ENCODE measurements at regions not wholly inside any gene's neighbourhood (a gene's known extent, or its start where the extent isn't known, plus 50 kb on each side); places are given as distances from the start of the nearest gene placed in this dataset.
"Not testable (repeated sequence)": the region's sequence is repeated elsewhere in the genome, so short reads cannot be mapped to it uniquely, and the experiment has no call there.

DNA sequence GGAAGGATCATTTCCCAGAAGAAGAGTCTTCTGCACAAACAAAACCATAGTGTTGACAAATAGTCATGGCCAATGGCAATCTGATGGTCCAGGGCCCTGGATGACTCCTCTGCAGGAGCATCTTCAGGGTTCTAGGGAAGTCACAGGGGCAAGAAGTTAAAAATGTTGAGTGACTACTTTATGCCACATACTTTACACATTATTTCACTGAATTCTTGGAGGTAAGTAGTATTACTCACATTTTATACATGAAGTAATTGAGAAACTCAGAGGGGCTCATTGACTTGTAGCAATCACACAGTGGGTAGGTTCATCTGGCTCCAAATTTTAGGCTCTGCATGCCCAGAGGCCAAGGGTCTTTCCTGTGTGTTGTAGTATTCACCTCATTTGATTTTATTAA is 430.2 kb upstream of the MCTP2 start:
- no peaks in the 10 kb centered on the region for H3K27me3 ChIP-seq (replicated peaks)
- DNase-seq (ENCODE audit: low read depth in 1 of 2, low spot score in 2 of 2) = no peak
- no peak overlapping the region for H3K4me3 ChIP-seq
- no peaks in the 10 kb centered on the region; the same call in 1 of the 2 replicates for H3K9me3 ChIP-seq (replicated peaks)
- no peaks in the 10 kb centered on the region for H3K36me3 ChIP-seq
- H3K4me1 ChIP-seq (replicated peaks) = no peaks in the 10 kb centered on the region; the same call in 1 of the 2 replicates
- no peak overlapping the region for H3K27ac ChIP-seq

GRCh38 chr15:93800805-93801204 is 430.6 kb upstream of the MCTP2 start:
- H3K4me3 ChIP-seq = no peak overlapping the region
- no peaks in the 10 kb centered on the region for H3K27me3 ChIP-seq (replicated peaks)
- no peak overlapping the region for H3K27ac ChIP-seq
- H3K4me1 ChIP-seq (replicated peaks) = no peaks in the 10 kb centered on the region
- no peaks in the 10 kb centered on the region for H3K36me3 ChIP-seq
- no peak for DNase-seq (ENCODE audit: low read depth in 1 of 2, low spot score in 2 of 2)
- H3K9me3 ChIP-seq (replicated peaks) = no peaks in the 10 kb centered on the region

DNA sequence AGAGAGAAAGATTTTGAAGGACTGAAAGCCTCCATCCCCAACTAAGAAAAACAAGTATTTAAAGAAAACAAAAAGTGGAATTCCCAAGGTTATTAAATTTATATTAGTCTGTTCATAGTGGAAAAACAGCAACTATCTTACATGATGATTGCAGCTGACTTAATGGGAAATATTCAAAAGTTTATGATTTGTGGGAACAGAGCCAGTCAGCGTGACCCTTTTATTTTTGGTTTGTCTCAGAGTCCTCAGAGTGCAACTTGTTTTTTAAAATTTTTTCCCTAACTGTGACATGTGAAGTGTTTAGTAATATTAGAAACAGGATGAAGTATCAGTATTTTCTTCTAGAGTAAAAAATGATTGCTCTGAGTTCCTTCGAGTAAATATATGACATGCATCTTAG is 441.9 kb upstream of the MCTP2 start:
- Histone ChIP-seq H3K27ac (no peak overlapping the region), H3K9me3 (replicated peaks) (no peaks in the 10 kb centered on the region), H3K4me3 (no peak overlapping the region), H3K36me3 (no peaks in the 10 kb centered on the region), H3K27me3 (replicated peaks) (no peaks in the 10 kb centered on the region), H3K4me1 (replicated peaks) (no peaks in the 10 kb centered on the region)
- DNase-seq (ENCODE audit: low read depth in 1 of 2, low spot score in 2 of 2) = no peak

DNA sequence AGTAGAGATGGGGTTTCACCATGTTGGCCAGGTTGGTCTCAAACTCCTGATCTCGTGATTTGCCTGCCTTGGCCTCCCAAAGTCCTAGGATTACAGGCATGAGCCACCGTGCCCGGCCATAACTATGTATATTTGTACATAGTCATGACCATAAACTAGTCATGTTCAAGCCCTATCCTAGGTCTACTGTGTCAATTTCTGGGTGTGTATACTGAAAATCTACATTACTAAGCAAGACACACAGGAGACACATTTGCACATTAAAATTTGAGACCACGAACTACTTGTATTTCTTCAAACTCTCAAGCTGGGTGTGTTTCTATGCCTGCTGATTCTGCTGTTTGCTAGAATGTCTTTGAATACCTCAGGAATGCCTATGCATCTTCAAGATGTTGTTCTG is 451.3 kb upstream of the MCTP2 start:
- Histone ChIP-seq H3K9me3 (replicated peaks) (no peaks in the 10 kb centered on the region), H3K4me1 (replicated peaks) (no peaks in the 10 kb centered on the region), H3K36me3 (no peaks in the 10 kb centered on the region), H3K4me3 (no peak overlapping the region), H3K27me3 (replicated peaks) (no peaks in the 10 kb centered on the region), H3K27ac (no peak overlapping the region)
- no peak for DNase-seq (ENCODE audit: low read depth in 1 of 2, low spot score in 2 of 2)

DNA sequence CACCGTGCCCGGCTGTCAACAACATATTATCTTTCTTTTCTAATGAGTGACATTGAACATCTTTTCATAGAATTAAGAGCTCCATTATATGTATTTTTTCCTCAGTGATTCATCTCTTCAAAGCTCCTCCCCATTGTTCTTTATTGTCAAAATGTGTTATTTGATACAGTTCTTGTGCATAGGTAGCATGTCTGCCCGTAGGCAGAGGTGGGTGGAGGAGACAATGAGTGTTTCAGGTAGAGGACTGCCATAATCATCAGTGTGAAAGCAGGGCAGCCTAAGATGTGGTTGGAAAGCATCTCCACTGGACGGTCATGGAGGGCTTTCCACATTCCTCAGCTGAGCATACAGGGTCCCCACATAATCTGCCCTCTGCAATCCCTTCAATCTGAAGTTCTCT is 452.0 kb upstream of the MCTP2 start:
- Histone ChIP-seq H3K36me3 (no peaks in the 10 kb centered on the region), H3K4me1 (replicated peaks) (no peaks in the 10 kb centered on the region), H3K9me3 (replicated peaks) (no peaks in the 10 kb centered on the region), H3K4me3 (no peak overlapping the region), H3K27ac (no peak overlapping the region), H3K27me3 (replicated peaks) (no peaks in the 10 kb centered on the region)
- DNase-seq (ENCODE audit: low read depth in 1 of 2, low spot score in 2 of 2) = no peak

DNA sequence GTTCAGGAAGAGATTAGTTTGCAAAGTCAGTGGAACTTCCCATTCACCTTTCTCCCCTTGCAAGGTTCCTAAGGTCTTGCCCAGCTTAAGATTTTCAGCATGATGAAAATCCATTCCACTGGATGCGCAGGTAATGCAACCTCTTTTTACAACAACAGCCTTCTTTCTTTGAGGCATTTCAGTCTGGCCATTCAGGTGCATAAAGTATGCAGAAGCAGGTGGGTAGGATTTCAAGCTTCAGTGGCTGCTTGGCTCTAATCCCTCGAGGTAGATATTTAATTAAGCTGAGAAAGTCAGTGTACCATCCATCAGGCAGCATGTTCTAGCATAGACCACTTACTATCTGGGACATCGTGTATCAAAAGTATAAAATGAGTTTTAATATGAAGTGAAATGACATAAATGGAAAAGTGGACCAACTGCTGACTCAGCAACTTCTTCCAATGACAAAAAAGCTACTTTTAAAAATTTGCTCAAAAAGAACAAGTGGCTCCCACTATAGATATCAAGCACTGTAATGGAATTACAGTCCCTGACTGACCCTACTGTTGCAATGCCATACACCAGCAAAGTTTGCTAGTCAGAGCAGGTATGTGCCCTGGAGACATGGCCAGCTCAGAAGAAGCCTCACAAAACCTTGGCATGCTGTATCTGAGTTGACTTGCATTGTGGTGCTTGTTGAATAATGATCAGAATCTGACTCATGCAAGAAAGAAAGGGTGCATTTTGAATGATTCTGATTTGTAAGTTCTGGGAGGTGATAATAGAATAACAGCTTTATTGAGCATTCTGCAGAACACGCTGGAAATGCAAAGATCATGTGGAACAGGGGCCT is 459.9 kb upstream of the MCTP2 start:
- Histone ChIP-seq H3K9me3 (replicated peaks) (no peaks in the 10 kb centered on the region), H3K4me3 (no peak overlapping the region), H3K27me3 (replicated peaks) (no peaks in the 10 kb centered on the region), H3K4me1 (replicated peaks) (no peaks in the 10 kb centered on the region), H3K36me3 (no peaks in the 10 kb centered on the region), H3K27ac (no peak overlapping the region)
- no peak for DNase-seq (ENCODE audit: low read depth in 1 of 2, low spot score in 2 of 2)

DNA sequence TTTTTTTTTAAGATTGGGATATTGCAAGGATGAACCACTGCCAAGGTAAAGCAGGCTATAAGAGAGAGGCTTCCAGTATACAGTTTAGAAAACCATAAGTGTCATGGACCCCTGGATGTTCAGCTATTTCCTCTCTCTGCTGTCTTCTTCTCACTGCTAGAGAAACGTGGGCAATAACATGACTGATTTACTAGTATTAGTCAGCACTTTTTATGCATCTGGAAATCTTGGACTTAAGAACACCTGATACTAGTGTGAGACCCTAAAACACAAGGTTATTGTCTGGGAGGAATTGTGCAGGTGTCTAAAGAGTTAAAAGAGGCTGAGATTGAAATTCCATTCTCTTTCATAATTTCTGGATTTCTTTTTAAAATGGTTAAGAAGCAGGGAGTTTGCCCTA is 460.6 kb upstream of the MCTP2 start:
- Histone ChIP-seq H3K9me3 (replicated peaks) (peaks cover 4% of the 10 kb centered on the region), H3K27ac (no peak overlapping the region), H3K4me3 (no peak overlapping the region), H3K27me3 (replicated peaks) (no peaks in the 10 kb centered on the region), H3K4me1 (replicated peaks) (no peaks in the 10 kb centered on the region), H3K36me3 (no peaks in the 10 kb centered on the region)
- no peak for DNase-seq (ENCODE audit: low read depth in 1 of 2, low spot score in 2 of 2)

GRCh38 chr15:93762036-93762435 is 469.3 kb upstream of the MCTP2 start:
- no peak for DNase-seq (ENCODE audit: low read depth in 1 of 2, low spot score in 2 of 2)
- Histone ChIP-seq H3K36me3 (no peaks in the 10 kb centered on the region), H3K4me3 (no peak overlapping the region), H3K9me3 (replicated peaks) (peaks cover 4% of the 10 kb centered on the region), H3K27me3 (replicated peaks) (no peaks in the 10 kb centered on the region), H3K4me1 (replicated peaks) (no peaks in the 10 kb centered on the region), H3K27ac (no peak overlapping the region)

DNA sequence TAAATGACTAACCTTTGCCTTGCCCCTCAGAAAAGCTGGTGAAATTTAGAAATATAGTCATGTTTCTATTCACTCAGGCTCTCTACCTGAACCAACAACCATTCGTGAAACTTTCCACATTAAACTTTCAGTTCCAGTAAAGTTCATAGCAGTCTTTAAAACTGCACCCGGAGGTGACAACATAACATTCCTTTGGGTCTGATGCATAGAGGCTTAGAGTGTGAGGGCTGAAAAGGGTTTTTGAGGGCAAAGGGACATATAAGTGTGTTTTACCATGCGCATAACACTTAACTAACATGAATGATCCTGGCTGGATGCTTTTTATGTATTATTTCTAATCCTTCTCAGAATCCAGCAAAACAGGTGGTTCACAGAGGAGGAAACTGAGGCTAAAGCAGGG is 471.7 kb upstream of the MCTP2 start:
- no peaks in the 10 kb centered on the region for H3K36me3 ChIP-seq
- H3K27me3 ChIP-seq (replicated peaks) = no peaks in the 10 kb centered on the region
- no peaks in the 10 kb centered on the region for H3K9me3 ChIP-seq (replicated peaks)
- H3K4me1 ChIP-seq (replicated peaks) = no peaks in the 10 kb centered on the region
- no peak overlapping the region for H3K27ac ChIP-seq
- no peak for DNase-seq (ENCODE audit: low read depth in 1 of 2, low spot score in 2 of 2)
- no peak overlapping the region for H3K4me3 ChIP-seq

DNA sequence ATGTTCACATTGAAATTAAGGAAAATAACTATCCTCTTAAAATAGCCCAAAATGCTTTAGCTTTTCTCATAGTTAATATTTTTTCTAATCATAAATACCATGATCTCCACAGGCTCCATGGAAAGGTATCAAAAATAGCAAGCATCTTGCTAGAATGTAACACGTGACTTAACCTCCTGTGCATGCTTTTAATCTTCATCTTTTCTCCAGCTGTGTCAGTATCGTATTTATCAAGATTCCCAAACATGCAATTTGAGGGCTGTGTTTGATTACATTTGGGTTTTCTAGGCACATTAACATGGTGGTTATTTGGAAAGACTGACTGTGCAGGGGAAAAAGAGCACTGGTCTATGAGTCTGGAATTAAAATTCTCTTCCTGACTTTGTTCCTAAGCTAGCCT is 472.5 kb upstream of the MCTP2 start:
- DNase-seq (ENCODE audit: low read depth in 1 of 2, low spot score in 2 of 2) = no peak
- no peaks in the 10 kb centered on the region for H3K4me1 ChIP-seq (replicated peaks)
- H3K36me3 ChIP-seq = no peaks in the 10 kb centered on the region
- no peaks in the 10 kb centered on the region for H3K27me3 ChIP-seq (replicated peaks)
- H3K27ac ChIP-seq = no peak overlapping the region
- H3K9me3 ChIP-seq (replicated peaks) = no peaks in the 10 kb centered on the region
- H3K4me3 ChIP-seq = no peak overlapping the region

DNA sequence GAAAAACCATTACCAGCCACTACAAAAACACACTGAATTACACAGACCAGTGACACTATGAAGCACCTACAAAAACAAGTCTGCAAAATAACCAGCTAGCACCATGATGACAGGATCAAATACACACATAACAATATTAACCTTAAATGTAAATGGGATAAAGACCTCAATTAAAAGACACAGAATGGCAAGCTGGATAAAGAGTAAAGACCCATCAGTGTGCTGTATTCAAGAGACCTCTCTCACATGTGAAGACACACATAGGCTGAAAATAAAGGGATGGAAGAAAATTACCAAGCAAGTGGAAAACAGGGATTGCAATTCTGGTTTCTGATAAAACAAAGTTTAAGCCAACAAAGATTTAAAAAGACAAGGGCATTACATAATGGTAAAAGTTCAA is 482.7 kb upstream of the MCTP2 start:
- no peak overlapping the region for H3K27ac ChIP-seq
- DNase-seq (ENCODE audit: low read depth in 1 of 2, low spot score in 2 of 2) = no peak
- no peaks in the 10 kb centered on the region for H3K27me3 ChIP-seq (replicated peaks)
- no peaks in the 10 kb centered on the region for H3K9me3 ChIP-seq (replicated peaks)
- H3K4me1 ChIP-seq (replicated peaks) = no peaks in the 10 kb centered on the region
- H3K36me3 ChIP-seq = no peaks in the 10 kb centered on the region
- H3K4me3 ChIP-seq = no peak overlapping the region

GRCh38 chr15:93734976-93735375 is 496.4 kb upstream of the MCTP2 start:
- not testable (repeated sequence) for H3K9me3 ChIP-seq (replicated peaks); H3K36me3 ChIP-seq; H3K4me3 ChIP-seq; H3K4me1 ChIP-seq (replicated peaks); H3K27me3 ChIP-seq (replicated peaks); DNase-seq (ENCODE audit: low read depth in 1 of 2, low spot score in 2 of 2); H3K27ac ChIP-seq

GRCh38 chr15:93730724-93731123 is 500.6 kb upstream of the MCTP2 start:
- no peak for DNase-seq (ENCODE audit: low read depth in 1 of 2, low spot score in 2 of 2)
- Histone ChIP-seq H3K9me3 (replicated peaks) (peaks cover 6% of the 10 kb centered on the region; the same call in 1 of the 2 replicates), H3K36me3 (no peaks in the 10 kb centered on the region)

DNA sequence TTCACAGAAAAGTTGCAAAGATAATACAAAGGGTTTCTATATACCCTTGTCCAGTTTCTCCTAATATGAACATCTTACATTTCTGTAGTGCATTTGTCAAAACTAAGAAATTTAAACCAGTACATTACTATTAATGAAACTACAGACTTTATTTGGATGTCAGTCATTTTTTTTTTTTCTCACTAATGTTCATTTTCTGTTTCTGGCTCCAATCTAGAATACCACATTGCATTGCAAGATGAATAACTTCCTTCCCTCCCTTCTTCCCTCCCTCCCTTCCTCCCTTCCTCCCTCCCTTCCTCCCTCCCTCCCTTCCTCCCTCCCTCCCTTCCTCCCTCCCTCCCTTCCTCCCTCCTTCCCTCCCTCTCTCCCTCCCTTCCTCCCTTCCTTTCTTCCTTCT is 509.2 kb upstream of the MCTP2 start:
- Histone ChIP-seq H3K27me3 (replicated peaks) (no peaks in the 10 kb centered on the region), H3K4me3 (no peak overlapping the region), H3K27ac (no peak overlapping the region), H3K4me1 (replicated peaks) (peaks cover 13% of the 10 kb centered on the region), H3K9me3 (replicated peaks) (no peaks in the 10 kb centered on the region), H3K36me3 (no peaks in the 10 kb centered on the region)
- no peak for DNase-seq (ENCODE audit: low read depth in 1 of 2, low spot score in 2 of 2)

More at GRCh38 chr15:93730724-93731123, 500.6 kb upstream of the MCTP2 start:
- Histone ChIP-seq H3K4me3 (no peak overlapping the region), H3K4me1 (replicated peaks) (no peaks in the 10 kb centered on the region), H3K27me3 (replicated peaks) (no peaks in the 10 kb centered on the region), H3K27ac (no peak overlapping the region)

DNA sequence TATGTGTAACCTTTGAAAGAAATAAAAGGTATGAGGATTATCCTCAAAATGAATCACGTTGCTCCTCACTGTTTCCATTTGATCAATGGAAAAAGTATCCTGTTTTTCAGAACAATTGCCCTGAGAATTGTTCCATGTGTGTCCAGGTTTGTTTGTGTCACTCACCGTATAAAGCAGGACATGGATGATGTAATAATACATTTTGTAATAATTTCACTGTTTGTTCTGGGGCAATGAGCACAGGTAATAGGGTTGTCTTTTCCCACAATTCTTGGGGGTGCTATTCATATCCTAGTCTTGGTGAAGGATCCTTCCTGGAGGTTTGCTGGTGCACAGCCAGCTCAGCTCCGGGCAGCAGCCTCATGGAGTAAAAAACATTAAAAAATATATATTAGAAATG is 510.8 kb upstream of the MCTP2 start:
- H3K4me3 ChIP-seq = no peak overlapping the region
- peak overlapping the region; percentile 41 for H3K27ac ChIP-seq
- H3K4me1 ChIP-seq (replicated peaks) = peaks cover 13% of the 10 kb centered on the region
- DNase-seq (ENCODE audit: low read depth in 1 of 2, low spot score in 2 of 2) = no peak
- H3K36me3 ChIP-seq = no peaks in the 10 kb centered on the region
- no peaks in the 10 kb centered on the region for H3K9me3 ChIP-seq (replicated peaks)
- H3K27me3 ChIP-seq (replicated peaks) = no peaks in the 10 kb centered on the region

All from SJSA1 (cell line).